HG03135 (cell line): ENCODE measurements at regions not wholly inside any gene's neighbourhood (a gene's known extent, or its start where the extent isn't known, plus 50 kb on each side); places are given as distances from the start of the nearest gene placed in this dataset.
"Not testable (repeated sequence)": the region's sequence is repeated elsewhere in the genome, so short reads cannot be mapped to it uniquely, and the experiment has no call there.

Source experiments
- ATAC-seq: cut with Tn5 transposase; IDR thresholded peaks from one replicate; pipeline ENCODE4 v1.9.1; 2021; ENCODE audit warnings: mild to moderate bottlenecking, moderate library complexity; ENCODE audit not compliant: unreplicated experiment

DNA sequence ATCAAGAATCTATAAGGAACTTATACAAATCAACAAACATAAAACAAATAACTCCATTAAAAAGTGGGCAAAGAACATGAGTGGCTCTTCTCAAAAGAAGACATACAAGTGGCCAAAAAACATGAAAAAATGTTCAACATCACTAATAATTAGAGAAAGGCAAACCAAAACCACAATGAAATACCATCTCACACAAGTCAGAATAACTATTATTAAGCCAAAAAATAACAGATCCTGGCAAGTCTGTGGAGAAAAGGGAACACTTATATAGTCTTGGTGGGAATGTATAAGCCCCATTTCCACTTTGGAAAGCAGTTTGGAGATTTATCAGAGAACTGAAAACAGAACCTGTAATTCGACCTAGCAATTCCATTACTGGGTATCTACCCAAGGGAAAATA is 921.0 kb downstream of the KCNA4 start:
- ATAC-seq: no peak

DNA sequence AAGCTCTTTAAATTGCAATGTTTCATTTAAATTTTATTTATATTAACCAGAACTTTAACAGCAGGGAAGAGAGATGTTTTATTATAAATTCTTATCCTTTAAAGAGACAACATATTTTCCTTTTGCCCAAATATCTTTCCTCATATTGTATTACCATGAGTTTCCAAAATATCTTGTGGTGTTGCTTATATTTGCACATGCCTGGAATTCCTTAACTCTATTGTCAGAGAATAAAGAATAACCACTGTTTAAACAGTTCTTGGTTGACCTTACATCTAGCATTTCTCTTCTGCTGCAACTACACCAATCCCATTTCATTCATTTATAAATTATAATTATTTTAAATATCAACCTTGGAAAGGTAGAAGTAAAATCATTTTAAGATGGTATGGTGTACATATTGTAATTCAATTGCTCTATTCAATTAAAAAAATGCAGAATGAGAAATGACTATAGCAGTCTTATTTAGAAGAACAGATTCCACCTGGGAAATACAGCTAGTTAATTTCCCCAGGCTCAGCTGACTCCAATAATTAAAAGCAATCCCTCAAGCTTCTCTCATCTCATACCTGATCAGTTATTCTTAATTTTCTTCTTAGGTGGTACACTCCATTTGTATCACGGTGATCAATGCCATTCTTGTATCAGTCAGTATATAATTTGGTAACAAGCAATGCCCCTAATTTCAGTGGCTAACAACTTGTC is 923.3 kb downstream of the KCNA4 start:
- ATAC-seq: no peak

DNA sequence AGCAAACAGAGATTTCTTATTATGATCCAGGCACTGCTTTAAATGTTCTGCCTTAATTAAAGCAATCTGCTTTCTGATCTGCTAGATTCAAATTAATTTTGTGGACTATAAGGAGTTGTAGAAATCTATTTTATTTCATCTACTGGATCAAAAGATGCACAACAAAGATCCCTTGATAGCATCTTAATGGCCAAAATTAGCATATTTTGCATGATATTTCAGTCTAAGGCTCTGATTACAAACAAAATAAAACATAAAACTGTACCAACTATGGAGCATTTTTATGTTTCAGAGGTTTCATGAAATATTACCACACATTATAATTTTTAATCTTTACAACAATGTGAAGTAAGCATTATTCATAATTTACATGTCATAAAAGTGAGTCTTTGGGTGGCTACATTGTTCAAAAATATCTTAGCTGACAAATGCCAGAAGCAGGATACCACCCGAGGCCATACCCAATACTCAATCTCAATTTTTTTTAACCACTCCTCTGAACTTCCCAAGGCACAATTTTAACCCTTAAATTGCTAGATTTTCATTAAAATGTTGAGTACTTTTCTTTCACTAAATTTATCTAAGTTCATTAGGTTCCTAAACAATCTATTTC is 929.5 kb downstream of the KCNA4 start:
- no peak for ATAC-seq

DNA sequence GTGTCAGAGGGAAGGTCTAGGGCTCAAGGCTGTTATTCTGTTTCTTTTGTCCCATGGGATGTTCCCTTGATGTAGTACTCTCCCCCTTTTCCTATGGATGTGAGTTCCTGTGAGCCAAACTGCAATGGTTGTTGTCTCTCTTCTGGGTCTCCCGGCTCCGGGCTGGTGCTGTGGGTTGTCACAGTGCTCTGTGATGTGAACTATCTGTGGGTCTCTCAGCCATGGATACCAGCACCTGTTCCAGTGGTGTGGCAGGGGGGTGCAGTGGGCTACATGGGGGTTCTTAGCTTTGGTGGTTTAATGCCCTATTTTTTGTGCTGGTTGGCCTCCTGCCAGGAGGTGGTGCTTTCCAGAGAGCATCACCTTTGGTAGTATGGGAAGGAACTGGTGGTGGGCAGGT is 941.1 kb downstream of the KCNA4 start:
- no peak for ATAC-seq

DNA sequence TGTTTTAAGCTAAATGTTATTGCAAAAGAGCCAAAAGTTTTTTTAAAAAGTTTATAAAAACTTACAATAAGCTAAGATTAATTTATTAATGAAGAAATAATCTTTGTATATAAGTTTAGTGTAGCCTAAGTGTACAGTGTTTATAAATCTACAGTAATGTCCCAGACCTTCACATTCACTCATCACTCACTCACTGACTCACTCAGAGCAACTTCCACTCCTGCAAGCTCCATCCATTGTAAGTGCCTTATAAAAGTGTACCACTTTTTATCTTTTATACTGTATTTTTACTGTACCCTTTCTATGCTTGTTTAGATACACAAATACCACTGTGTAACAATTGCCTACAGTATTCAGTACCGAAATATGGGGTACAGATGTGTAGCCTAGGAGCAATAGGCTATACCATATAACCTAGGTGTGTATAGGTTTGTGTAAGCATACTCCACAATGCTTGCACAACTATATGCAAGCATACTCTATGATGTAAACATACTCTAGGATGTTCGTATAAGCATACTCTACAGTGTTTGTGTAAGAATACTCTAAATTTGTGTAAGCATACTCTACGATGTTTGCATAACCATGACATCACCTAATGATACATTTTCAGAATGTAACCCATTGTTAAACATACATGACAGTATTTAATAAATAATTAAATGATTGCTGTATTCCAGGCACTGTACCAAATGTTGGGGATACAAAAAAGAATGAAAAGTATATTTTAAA is 953.0 kb downstream of the KCNA4 start:
- no peak for ATAC-seq

DNA sequence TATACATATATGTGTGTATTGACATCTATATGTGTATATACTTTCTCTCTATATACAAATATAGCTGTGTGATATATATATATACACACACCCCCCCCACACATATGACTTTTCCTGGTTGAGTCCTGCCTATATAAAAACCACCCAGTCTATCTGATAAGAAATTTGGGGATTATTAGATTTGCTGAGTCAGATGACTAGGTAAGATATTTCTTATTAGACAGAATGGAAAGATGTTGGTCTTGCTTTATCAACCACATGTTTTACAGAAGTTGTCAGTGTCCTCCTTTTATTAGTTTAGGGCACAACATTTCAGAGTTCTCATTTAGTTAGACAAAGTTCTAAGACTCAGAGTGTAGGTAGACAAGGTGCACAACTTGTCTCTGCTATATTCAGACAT is 953.3 kb downstream of the METTL15 start:
- no peak for ATAC-seq

DNA sequence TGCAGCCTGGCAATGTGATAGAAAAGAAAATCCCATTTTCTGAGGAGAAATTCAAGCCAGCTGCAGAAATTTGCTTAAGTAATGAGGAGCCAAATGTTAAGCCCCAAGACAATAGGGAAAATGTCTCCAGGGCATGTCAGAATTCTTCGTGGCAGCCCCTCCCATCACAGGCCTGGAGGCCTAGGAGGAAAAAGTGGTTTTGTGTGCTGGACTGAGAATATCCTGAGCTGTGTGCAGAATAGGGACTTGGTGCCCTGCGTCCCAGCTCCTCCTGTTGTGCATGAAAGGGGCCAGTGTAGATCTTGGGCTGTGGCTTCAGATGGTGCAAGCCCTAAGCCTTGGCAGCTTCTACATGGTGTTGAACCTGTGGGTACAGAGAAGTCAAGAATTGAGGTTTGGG is 948.3 kb downstream of the METTL15 start:
- not testable (repeated sequence) for ATAC-seq

DNA sequence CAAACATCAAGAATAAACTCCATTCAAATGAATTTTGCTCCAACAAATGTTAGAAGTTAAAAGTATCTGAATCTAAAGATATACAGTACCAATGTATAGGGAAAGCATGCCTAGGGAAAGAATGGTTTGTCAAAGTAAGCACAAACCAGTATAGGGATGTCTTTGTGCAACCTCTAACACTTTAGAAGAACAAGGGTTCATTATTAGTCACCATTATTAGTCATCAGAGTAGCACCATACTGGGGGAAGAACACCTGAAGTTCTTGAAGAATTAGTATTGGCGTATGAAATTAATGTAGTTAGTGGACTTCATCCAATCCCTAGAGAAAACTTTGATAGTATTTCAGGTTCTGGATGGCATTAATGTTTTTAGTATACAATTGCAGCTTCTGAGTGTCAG is 943.7 kb downstream of the METTL15 start:
- ATAC-seq: no peak

DNA sequence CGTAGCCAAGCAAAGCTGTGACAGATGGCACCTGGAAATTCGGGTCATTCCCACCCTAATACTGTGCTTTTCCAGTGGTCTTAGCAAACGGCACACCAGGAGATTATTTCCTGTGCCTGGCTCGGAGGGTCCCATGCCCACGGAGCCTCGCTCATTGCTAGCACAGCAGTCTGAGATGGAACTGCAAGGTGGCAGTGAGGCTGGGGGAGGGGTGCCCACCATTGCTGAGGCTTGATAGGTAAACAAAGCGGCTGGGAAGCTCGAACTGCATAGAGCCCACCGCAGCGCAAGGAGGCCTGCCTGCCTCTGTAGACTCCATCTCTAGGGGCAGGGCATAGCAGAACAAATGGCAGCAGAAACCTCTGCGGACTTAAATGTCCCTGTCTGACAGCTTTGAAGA is 942.8 kb downstream of the METTL15 start:
- ATAC-seq: not testable (repeated sequence)

DNA sequence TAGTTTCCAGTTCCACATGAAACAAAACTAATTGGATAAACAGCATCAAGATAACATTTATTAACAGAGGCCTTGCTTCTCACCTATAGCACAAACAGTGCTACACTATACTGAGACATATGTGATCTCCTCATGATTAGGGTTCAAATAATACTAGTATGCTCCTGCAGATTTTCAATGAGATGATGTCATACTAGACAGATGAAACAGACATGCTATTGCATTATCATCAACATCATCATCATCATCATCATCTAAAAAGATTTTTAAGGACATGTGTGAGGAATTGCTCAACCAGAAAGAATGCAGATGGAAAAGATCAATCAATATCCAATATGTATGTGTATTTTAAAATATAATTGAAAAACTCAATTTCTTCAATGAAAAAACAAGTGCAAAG is 932.3 kb downstream of the METTL15 start:
- ATAC-seq: no peak

DNA sequence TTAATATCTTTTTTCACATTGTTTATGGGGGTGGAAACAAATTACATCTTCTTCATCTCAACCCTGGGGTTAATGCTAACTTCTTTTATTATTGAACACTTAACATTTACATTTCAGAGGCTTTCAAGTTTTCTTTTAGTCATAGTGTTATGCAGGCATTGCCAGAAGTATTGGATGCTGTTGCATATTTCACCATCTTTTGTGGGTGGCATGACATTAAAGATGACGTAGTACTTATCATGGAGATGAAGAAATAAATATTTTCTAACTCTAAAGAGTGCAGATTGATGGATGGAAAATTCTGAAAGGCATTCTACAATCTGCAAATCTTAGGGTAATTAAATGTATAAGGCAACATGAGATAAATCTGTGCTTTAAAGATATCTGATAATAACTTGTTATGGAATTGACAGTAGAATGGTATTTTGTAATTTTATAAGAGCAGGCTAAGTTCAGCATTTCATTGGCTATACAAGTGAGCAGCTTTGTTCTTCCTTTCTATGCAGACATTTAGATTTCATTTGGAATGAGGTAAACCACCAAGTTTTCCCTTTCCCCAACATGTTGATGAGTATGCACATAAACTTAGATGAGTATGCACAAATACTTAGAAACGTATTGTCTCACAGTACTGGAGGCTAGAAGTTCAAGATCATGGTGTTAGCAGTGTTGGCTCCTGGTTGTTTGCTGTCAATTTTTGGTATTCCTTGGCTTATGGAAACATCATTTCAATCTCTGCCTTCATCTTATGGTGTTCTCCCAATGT is 924.4 kb downstream of the METTL15 start:
- ATAC-seq: no peak

DNA sequence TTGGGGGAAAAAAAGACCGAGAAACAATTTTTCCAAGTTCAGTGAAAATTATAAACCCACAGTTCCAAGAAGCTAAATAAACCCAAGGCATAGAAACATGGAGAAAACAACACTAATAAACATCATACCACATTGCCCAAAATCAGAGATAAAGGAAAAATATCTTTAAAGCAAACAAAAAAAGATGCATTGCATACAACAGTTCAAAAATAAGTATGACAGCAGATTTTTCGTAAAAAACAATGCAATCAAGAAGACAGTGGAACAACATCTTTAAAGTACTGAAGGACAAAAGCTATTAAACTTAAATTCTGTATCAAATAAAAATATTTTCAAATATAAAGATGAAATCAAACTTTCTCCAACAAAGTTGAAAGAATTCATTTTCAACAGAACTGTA is 921.3 kb downstream of the METTL15 start:
- no peak for ATAC-seq

DNA sequence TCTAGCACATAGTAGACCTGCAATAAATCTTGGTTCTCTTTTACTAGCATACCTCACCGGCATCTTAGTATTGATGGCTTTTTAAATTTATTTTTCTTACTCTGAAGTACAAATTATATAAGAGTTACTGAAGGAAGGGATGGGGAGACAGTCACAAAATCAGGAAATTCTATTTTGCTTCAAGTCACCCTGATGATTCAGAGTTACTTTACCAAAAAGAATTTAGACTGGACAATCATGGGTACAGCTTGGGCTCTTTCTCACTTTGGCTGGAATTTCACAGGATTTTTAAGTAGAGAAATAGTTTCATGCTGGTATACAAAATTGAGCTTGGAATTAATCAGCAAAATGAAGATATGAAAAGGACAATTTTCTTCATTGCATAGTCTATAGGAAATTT is 919.2 kb downstream of the METTL15 start:
- ATAC-seq: no peak

DNA sequence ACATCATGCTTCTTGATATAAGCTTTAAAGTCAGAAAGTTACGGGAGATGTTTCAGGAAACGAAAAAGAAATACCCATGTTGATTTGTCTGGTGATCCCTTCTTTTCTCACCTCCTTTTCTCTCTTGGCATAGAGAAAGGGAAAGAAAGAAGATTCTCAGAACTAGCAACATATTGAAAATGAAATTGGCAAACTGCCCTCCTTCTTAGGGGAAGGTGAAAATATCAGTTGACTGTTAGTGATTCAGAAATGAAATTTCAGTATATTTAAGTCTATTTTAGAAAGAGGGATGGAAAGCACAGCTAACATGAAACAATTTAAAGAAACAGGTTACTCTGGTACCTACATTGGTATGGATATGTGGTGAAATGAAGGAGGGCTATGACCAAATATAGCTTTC is 918.1 kb downstream of the METTL15 start:
- no peak for ATAC-seq

DNA sequence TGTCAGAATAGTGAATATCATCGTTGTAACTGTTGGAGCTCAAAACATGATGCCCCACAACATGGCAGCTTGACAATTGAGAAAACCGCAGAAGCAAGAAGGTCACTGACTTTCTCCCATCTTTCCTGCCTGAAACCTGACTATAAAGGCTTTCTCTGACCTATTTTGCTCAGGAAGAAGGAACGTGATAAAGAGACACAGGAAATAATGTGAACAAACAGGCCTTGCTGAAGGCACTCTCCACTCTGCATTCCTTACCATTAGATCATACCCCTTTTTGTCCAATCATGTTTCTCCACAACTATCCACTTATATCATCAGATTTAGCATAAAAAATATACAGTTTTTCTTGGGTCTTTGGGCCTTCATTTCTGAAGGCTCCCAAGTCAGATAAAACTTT is 916.8 kb downstream of the METTL15 start:
- ATAC-seq: no peak

DNA sequence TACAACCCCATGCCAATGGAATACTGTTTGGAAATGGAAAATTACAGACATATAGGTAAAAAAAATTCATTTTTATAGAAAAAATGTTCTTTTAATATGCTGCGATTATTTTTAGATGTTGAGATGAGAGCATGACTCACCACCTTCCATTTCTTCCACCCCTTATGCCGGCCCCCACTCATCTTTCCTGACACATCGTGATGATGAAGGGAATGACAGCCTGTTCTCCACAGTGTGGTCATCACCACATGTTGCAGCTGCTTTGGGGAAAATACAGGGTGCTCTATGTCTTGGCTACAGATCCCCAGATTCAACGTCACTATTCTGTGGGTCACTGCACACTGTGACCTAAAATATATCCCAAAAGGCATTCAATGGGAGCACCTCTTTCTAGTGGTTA is 916.2 kb downstream of the METTL15 start:
- no peak for ATAC-seq

DNA sequence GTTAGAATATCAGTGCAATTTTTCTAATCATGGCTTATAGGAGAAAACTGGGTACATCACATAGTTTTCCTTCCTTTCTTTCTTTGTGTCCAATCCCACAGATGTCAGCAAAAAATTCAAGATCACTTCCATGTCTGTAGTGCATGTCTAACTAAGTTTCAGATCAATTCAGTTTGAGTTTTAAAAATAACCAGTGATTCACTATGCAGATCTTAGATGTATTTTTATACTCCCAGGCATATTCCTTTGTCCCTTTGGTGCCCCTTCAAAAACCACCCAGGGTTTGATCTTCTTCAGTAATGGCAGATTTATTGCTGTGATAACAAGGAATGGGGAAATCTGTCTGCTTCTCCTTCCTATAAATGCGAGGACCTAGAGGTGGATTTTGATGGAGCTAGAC is 915.6 kb downstream of the METTL15 start:
- ATAC-seq: no peak

DNA sequence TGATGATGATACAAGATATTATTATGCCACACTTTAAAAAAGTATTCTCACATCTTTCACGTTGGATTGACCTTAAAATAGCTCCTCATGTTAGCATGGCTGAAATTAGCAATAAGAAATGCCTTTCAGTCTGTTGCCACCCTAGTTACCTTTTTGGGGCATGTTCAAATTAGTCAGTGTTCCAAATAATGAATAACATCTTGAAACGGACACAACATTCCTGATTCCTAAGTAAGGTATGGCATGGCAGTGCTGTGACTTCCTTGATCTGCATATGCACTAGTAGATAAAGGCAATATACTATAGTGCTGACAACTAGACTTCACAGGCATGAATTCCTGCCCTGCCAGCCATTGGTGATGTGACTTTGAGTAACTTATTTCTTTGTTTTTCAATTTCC is 914.5 kb downstream of the METTL15 start:
- no peak for ATAC-seq

DNA sequence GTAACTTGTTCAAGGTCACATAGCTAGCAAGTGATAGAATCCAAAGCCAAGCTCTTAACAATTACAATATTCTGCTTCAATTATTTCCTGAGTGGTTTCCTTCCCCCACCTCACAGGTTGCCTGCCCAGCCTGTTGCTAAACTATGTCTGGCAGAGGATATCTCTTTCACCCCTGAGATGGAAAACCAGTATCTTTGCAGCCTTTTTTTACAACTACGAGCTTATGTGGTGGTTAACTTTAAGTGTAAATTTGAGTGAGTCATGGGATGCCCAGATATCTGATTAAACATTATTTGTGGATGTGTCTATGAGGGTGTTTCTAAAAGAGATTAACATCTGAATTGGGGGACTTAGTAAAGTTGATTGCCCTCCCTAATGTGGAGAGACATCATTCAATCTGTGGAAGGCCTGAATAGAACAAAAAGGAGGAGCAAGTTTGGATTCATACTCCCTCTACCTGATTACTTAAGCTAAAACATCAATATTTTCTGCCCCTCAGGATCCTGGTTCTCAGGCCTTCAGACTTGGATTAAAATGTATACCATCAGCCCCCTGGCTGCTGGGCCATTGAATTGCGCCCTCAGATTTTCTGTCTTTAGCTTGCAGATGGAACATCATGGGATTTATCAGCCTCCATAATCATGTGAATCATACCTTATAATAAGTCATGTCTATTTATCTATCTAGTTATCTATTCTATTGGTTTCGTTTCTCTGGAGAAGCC is 911.9 kb downstream of the METTL15 start:
- no peak for ATAC-seq

DNA sequence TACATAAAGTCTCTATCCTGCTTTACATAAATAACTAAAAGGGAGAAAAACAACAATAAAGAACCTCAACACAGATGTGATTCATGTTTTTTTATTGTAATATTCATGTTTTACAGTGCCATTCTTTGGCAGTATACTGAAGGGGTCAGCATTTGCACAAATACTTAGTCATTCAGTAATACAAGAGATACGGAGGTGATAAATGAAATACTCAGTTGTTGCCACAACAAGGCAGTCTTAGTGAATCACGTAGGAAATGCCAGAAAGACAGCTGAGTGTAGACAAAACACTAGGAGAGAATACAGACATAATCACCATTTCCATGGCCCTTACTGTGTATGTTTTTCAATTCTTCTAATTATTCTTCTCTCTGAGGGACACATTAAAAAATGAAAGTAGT is 910.4 kb downstream of the METTL15 start:
- ATAC-seq: no peak

DNA sequence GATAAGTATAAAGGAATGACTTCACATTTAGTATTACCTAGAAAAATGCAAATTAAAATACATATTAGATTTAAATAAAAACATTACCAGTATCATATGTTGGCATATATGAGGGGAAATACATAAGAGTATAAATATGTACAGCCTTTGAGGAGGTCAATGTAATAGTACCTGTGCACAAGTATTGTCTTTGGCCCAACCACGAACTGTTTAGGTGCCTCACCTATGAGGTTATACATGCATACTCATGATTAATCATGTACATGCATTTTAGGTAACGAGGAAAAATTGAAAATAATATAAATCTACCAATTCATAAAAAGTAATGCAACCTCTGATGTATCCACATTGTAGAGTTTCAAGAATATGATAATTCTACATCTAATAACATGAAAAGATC is 909.8 kb downstream of the METTL15 start:
- no peak for ATAC-seq
